ENCODE measurements at regions not wholly inside any gene's neighbourhood (a gene's known extent, or its start where the extent isn't known, plus 50 kb on each side); places are given as distances from the start of the nearest gene placed in this dataset.

DNA sequence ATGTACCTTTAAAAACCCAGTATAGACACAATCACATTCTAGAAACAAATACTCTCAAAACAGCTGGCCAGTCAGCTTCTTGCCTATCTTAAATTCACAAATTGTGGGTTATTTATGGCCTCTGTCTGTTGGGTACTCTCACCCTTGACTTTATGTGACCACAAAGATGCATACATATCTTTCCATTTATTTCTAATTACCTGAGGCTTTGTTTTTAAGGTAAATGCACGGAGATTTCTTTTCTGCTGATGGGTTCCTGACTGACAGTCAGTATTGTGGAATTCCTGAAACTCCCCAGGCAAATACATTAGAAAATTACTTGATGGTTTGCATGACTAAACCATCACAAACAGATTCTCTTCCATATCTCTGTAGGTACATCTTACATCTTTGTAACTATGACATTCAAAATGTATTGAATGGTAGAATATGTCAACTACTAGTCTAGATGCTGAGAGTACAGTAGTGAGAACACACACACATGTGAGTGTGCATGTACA is 107.7 kb downstream of the EDEM1 start:
- DNase-seq (ENCODE audit: low read depth): no peak
- TF ChIP-seq, protein P1, sequence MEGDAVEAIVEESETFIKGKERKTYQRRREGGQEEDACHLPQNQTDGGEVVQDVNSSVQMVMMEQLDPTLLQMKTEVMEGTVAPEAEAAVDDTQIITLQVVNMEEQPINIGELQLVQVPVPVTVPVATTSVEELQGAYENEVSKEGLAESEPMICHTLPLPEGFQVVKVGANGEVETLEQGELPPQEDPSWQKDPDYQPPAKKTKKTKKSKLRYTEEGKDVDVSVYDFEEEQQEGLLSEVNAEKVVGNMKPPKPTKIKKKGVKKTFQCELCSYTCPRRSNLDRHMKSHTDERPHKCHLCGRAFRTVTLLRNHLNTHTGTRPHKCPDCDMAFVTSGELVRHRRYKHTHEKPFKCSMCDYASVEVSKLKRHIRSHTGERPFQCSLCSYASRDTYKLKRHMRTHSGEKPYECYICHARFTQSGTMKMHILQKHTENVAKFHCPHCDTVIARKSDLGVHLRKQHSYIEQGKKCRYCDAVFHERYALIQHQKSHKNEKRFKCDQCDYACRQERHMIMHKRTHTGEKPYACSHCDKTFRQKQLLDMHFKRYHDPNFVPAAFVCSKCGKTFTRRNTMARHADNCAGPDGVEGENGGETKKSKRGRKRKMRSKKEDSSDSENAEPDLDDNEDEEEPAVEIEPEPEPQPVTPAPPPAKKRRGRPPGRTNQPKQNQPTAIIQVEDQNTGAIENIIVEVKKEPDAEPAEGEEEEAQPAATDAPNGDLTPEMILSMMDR (IDR thresholded peaks at IDR 0.05; ENCODE audit: insufficient read depth, low read length): no peak
- H3K4me3 ChIP-seq (ENCODE audit: low read depth, low read length): no peak overlapping the region

DNA sequence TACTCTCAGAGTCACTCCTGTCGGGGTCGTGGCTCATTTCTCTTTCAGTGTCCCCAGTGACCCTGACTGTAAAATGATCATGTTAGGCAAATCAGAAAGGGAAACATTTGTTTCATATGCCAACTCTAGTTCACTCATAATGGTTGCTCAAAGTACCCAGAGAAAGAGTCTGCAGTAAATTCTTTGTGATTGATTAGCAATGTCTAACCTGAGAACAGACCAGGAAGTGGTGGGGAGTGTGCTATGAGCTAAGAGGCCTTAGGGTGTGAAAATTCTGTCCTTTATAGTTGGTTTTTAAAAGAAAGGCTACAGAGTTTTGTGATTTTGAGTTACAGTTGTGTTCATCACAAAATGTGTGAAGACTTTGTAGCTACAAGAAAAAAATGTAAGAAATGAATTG is 108.9 kb downstream of the EDEM1 start:
- no peak overlapping the region for H3K4me3 ChIP-seq (ENCODE audit: low read depth, low read length)
- DNase-seq (ENCODE audit: low read depth): no peak
- TF ChIP-seq, protein P1 (IDR thresholded peaks at IDR 0.05; ENCODE audit: insufficient read depth, low read length): no peak

DNA sequence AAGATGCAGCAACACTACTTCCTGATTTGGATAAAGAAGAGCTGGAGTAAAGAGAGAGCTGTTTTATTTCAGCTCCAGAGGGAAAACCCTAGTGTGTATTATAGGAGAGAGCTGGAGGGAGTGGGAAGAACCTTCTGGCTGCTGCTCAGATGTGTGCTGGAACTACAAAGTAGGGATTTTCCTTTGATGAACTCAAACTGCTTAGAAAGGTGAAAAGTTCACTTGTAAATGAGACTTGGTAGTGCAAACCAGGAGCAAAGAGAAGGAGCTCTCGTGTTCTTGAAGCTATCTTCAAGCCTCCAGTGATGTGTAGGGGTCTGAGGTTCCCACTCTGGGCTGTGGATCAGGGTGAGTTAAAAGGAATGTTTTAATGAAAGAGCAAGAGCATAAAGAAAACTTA is 110.4 kb downstream of the EDEM1 start:
- H3K4me3 ChIP-seq (ENCODE audit: low read depth, low read length): no peak overlapping the region
- no peak for DNase-seq (ENCODE audit: low read depth)
- TF ChIP-seq, protein P1 (IDR thresholded peaks at IDR 0.05; ENCODE audit: insufficient read depth, low read length): no peak

DNA sequence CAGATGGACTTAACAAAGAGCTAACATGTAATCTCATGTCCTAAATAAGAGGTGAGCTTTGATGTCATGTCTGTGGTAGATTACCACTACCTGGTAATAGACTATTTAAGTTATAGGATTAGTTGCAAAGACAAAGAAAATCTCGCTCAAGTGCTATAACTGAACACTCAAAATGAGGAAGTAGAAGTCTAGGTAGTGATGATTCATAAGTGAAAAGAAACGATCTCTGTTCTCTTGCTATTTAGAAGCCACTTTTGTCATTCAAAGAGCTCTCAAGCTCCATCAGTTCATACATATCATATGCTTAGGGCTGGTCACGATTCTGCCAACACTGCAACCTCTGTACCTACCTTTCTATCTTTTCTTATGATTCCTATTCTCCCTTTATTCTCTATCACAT is 110.9 kb downstream of the EDEM1 start:
- no peak overlapping the region for H3K4me3 ChIP-seq (ENCODE audit: low read depth, low read length)
- TF ChIP-seq, protein P1 (IDR thresholded peaks at IDR 0.05; ENCODE audit: insufficient read depth, low read length): no peak
- no peak for DNase-seq (ENCODE audit: low read depth)

DNA sequence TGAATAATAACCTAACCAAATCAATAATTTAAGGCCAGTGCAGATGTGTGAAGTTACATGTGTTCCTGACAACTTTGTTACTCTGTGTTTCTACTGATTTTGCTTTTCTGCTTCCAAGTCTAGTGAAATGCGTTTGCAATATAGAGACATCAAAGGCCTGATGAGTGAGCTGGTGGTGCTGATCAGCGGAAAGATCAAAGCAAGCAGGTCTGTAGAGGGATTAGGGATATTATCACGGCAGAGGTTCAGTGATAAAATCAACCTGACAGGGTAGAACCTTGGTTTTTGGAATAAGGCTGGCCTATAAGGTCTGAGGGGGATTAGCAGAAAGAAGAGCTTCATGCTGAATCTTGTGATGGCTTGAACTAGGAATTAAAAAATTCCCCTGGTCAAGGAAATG is 111.7 kb downstream of the EDEM1 start:
- TF ChIP-seq, protein P1 (IDR thresholded peaks at IDR 0.05; ENCODE audit: insufficient read depth, low read length): no peak
- no peak for DNase-seq (ENCODE audit: low read depth)
- no peak overlapping the region for H3K4me3 ChIP-seq (ENCODE audit: low read depth, low read length)

DNA sequence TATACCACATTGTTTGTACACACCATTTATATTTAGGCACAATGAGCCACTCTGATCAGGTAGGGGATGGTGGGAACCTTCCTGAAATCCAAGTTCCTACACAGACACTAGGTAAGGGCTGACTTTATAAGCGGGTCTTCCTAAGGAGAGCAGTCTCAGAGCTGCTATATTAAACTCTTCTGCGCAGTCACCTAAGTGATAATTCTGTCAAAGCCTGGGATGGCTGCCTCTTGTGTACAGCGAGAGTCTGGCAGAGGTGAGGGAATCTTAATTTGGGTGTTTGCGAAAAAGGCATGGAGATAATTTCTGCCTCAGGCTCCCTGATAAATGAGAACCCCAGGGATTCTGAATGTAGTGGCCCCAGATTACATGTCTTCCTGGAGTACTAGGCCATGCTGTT is 113.1 kb downstream of the EDEM1 start:
- no peak for DNase-seq (ENCODE audit: low read depth)
- H3K4me3 ChIP-seq (ENCODE audit: low read depth, low read length): no peak overlapping the region
- TF ChIP-seq, protein P1 (IDR thresholded peaks at IDR 0.05; ENCODE audit: insufficient read depth, low read length): no peak

DNA sequence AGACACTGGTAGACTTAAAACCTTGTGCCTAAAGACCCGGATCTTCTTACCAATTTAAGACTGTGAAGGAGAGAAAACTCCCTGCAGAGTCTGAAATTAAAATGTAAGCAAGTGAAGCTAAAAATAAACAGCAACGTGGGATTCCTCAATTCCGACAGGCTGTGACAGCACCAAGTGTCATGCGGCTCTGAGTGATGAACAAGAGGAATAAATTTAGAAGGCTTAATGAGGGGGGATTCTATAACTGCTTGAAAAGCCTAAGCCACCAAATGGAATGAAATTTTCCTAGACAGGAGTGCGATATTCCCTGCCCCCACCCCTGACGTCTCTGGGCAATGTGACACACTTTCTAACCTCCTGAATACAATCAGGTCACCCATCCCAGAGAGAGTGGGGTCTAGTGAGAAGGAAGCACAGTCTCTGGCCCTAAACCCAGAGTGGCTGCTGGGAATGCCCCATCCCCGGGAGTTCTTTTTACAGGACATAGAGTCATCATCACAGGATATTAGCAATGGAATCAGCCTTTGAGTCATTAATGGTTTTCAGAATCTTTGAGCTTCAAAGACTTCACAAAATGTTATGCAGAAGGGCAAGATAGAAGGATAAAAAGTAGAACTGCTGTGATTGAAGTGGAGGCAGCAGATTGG is 114.3 kb downstream of the EDEM1 start:
- TF ChIP-seq, protein P1 (IDR thresholded peaks at IDR 0.05; ENCODE audit: insufficient read depth, low read length): no peak
- DNase-seq (ENCODE audit: low read depth): no peak
- H3K4me3 ChIP-seq (ENCODE audit: low read depth, low read length): no peak overlapping the region
